H1 (cell line): ENCODE measurements at regions not wholly inside any gene's neighbourhood (a gene's known extent, or its start where the extent isn't known, plus 50 kb on each side); places are given as distances from the start of the nearest gene placed in this dataset.

Experiments
- CTCF ChIA-PET: fragments of 300-600 bp; sonication (Branson Sonifier 250); formaldehyde crosslinking; loops from one replicate; lab custom pipeline; 2021; ENCODE audit not compliant: partially characterized antibody; lab: Charles Lee
- POLR2A ChIA-PET: fragments of 300-600 bp; sonication (Branson Sonifier 250); formaldehyde crosslinking; loops from one replicate; lab custom pipeline; 2021; ENCODE audit warnings: inconsistent platforms; ENCODE audit not compliant: partially characterized antibody; lab: Charles Lee
- DNase-seq, 2 experiments: peaks; one replicate each; pipeline versions ENCODE4 v3.0.0 to v3.0.0-alpha.2; 2010 to 2022; ENCODE audit warnings: low spot score in 2 of 2, low read depth in 1 of 2, mixed read lengths in 1 of 2
- FAIRE-seq: peaks from 2 replicates; lab custom pipeline; 2011; peaks lifted over from hg19 to GRCh38; lab: Jason Lieb, UNC
- H2AFZ ChIP-seq: 2 replicates; pipeline ENCODE4 v1.8.1; 2012; ENCODE audit warnings: low read length, inconsistent platforms
- H2AK5ac ChIP-seq: 2 replicates; pipeline ENCODE4 v1.6.1; 2013; ENCODE audit warnings: low read depth, low read length
- H2BK120ac ChIP-seq: replicated peaks from 2 replicates; pipeline ENCODE3; 2013; ENCODE audit warnings: low read depth, low read length, inconsistent platforms
- H2BK12ac ChIP-seq: 2 replicates; pipeline ENCODE4 v1.6.1; 2013; ENCODE audit warnings: low read depth, low read length
- H2BK15ac ChIP-seq: 2 replicates; pipeline ENCODE4 v1.6.1; 2013; ENCODE audit warnings: low read length
- H2BK20ac ChIP-seq: 2 replicates; pipeline ENCODE4 v1.6.1; 2013; ENCODE audit warnings: low read length
- H2BK5ac ChIP-seq: 2 replicates; pipeline ENCODE4 v1.6.1; 2013; ENCODE audit warnings: low read depth, low read length
- H3K14ac ChIP-seq: 2 replicates; pipeline ENCODE4 v1.6.1; 2013; ENCODE audit warnings: inconsistent platforms; ENCODE audit not compliant: insufficient read length
- H3K18ac ChIP-seq: 2 replicates; pipeline ENCODE4 v1.6.1; 2013; ENCODE audit warnings: low read length; ENCODE audit errors: extremely low read depth
- H3K23ac ChIP-seq: 2 replicates; pipeline ENCODE4 v1.6.1; 2013; ENCODE audit warnings: inconsistent platforms; ENCODE audit not compliant: insufficient read length
- H3K23me2 ChIP-seq: 2 replicates; pipeline ENCODE4 v1.6.1; 2013; ENCODE audit warnings: low read depth, low read length
- H3K27ac ChIP-seq: 2 replicates; pipeline ENCODE4 v1.6.1; 2011; ENCODE audit warnings: low read depth, low read length, inconsistent platforms
- H3K27me3 ChIP-seq, 4 experiments: replicated peaks in 1 of 4; 1 replicate in 1 of 4; 2 replicates in 3 of 4; pipeline versions ENCODE4 v1.6.1 to v1.8.1; 2011 to 2013; ENCODE audit warnings: low read length in 3 of 4, mild to moderate bottlenecking in 3 of 4, inconsistent platforms in 2 of 4, mixed read lengths in 2 of 4, moderate library complexity in 1 of 4; ENCODE audit not compliant: control insufficient read depth in 3 of 4, insufficient read depth in 3 of 4; ENCODE audit errors: extremely low read depth in 1 of 4
- H3K36me3 ChIP-seq, 4 experiments: 2 replicates each; pipeline versions ENCODE4 v1.6.1 to v1.8.1; 2011 to 2013; ENCODE audit warnings: mild to moderate bottlenecking in 4 of 4, low read length in 3 of 4, moderate library complexity in 2 of 4, control low read depth in 1 of 4, inconsistent platforms in 1 of 4; ENCODE audit not compliant: insufficient read depth in 4 of 4, control insufficient read depth in 2 of 4
- H3K4ac ChIP-seq: replicated peaks from 2 replicates; pipeline ENCODE3; 2013; ENCODE audit warnings: low read length, low read depth, mixed read lengths, inconsistent platforms; ENCODE audit not compliant: insufficient read length
- H3K4me1 ChIP-seq, 4 experiments: replicated peaks in 1 of 4; 1 replicate in 1 of 4; 2 replicates in 3 of 4; pipeline versions ENCODE4 v1.6.1 to v1.8.1; 2011 to 2013; ENCODE audit warnings: low read length in 3 of 4, inconsistent platforms in 2 of 4, mixed read lengths in 1 of 4; ENCODE audit not compliant: insufficient read depth in 4 of 4, control insufficient read depth in 3 of 4
- H3K4me2 ChIP-seq, 2 experiments: 2 replicates each; pipeline versions ENCODE4 v1.6.1 to v1.8.1; 2011 to 2013; ENCODE audit warnings: low read depth in 2 of 2, low read length in 2 of 2, control low read depth in 1 of 2, inconsistent platforms in 1 of 2, mild to moderate bottlenecking in 1 of 2; ENCODE audit not compliant: insufficient read depth in 1 of 2
- H3K4me3 ChIP-seq, 4 experiments: fragments of 200-600, 300-600 bp in 1 of 4; sonication (generic), shearing (Covaris generic), sonication (Bioruptor Twin) in 1 of 4; 2 replicates each; pipeline versions ENCODE4 v1.5.1 to v1.8.1; 2011 to 2016; ENCODE audit warnings: low read length in 4 of 4, low read depth in 3 of 4, control low read depth in 2 of 4, inconsistent platforms in 2 of 4, mild to moderate bottlenecking in 2 of 4, mixed read lengths in 1 of 4, moderate library complexity in 1 of 4; ENCODE audit not compliant: insufficient read depth in 2 of 4; ENCODE audit errors: extremely low read depth in 1 of 4
- H3K56ac ChIP-seq: replicated peaks from 2 replicates; pipeline ENCODE3; 2013; ENCODE audit warnings: low read depth, mild to moderate bottlenecking, mixed read lengths, low read length, inconsistent platforms; ENCODE audit not compliant: insufficient read length
- H3K79me1 ChIP-seq: 2 replicates; pipeline ENCODE4 v1.6.1; 2013; ENCODE audit warnings: low read depth, low read length, control low read depth
- H3K79me2 ChIP-seq, 2 experiments: 2 replicates each; pipeline versions ENCODE4 v1.6.1 to v1.8.1; 2012 to 2013; ENCODE audit warnings: low read length in 2 of 2, mild to moderate bottlenecking in 2 of 2, inconsistent platforms in 1 of 2; ENCODE audit not compliant: insufficient read depth in 2 of 2, control insufficient read depth in 1 of 2
- H3K9ac ChIP-seq, 4 experiments: replicated peaks in 1 of 4; 1 replicate in 1 of 4; 2 replicates in 3 of 4; pipeline versions ENCODE4 v1.6.1 to v1.8.1; 2011 to 2013; ENCODE audit warnings: low read depth in 3 of 4, low read length in 3 of 4, control low read depth in 2 of 4, mild to moderate bottlenecking in 2 of 4, moderate library complexity in 2 of 4, inconsistent platforms in 1 of 4; ENCODE audit errors: extremely low read depth in 1 of 4
- H3K9me3 ChIP-seq, 2 experiments: 2 replicates each; pipeline versions ENCODE4 v1.6.1 to v1.8.1; 2012 to 2013; ENCODE audit warnings: mild to moderate bottlenecking in 2 of 2, moderate library complexity in 2 of 2, control low read depth in 1 of 2, inconsistent platforms in 1 of 2, low read depth in 1 of 2, low read length in 1 of 2, mixed read lengths in 1 of 2; ENCODE audit not compliant: insufficient read depth in 2 of 2
- H4K20me1 ChIP-seq, 2 experiments: replicated peaks in 1 of 2; 2 replicates each; pipeline versions ENCODE3 to v1.8.1; 2011 to 2013; ENCODE audit warnings: inconsistent platforms in 2 of 2, low read length in 2 of 2, mild to moderate bottlenecking in 1 of 2; ENCODE audit not compliant: insufficient read depth in 2 of 2, control insufficient read depth in 1 of 2
- H4K5ac ChIP-seq: 2 replicates; pipeline ENCODE4 v1.6.1; 2013; ENCODE audit warnings: low read length, low read depth, mixed read lengths, inconsistent platforms; ENCODE audit not compliant: insufficient read length
- H4K8ac ChIP-seq: 2 replicates; pipeline ENCODE4 v1.8.0; 2013; ENCODE audit warnings: mild to moderate bottlenecking, moderate library complexity, low read length, inconsistent platforms; ENCODE audit not compliant: insufficient read depth; ENCODE audit errors: extremely low read depth
- H4K91ac ChIP-seq: replicated peaks from 2 replicates; pipeline ENCODE3; 2013; ENCODE audit warnings: low read length, mixed read lengths, inconsistent platforms; ENCODE audit not compliant: insufficient read length
- CHD1 ChIP-seq: IDR thresholded peaks from 2 replicates; pipeline ENCODE4 v1.6.1; 2012; ENCODE audit warnings: low read depth, low read length, improper control_type of control experiment
- EZH2 ChIP-seq: fragments of 200-600 bp; sonication (generic); IDR thresholded peaks from 2 replicates; pipeline ENCODE4 v1.7.1; 2012; ENCODE audit warnings: low read depth, mild to moderate bottlenecking, moderate library complexity, low read length, inconsistent platforms; ENCODE audit not compliant: severe bottlenecking
- KDM5A ChIP-seq: fragments of 200-600 bp; IDR thresholded peaks from 2 replicates; pipeline ENCODE4 v1.7.1; 2012; ENCODE audit warnings: mild to moderate bottlenecking, low read length, inconsistent platforms, mixed read lengths
- POLR2AphosphoS5 ChIP-seq: IDR thresholded peaks from 2 replicates; pipeline ENCODE4 v1.6.1; 2011; ENCODE audit warnings: low read depth, low read length
- WGBS, 2 experiments: shearing (Covaris generic) in 1 of 2; methylation state at CpG; one replicate each; pipeline versions ENCODE4 v1.1.6 to v1.1.7; 2013 to 2015; ENCODE audit warnings: low lambda C conversion rate in 2 of 2, mixed read lengths in 2 of 2, inconsistent platforms in 1 of 2, low coverage in 1 of 2, missing lambda C conversion rate in 1 of 2; ENCODE audit not compliant: insufficient replicate concordance in 2 of 2, insufficient coverage in 1 of 2, insufficient read length in 1 of 2; ENCODE audit errors: extremely low coverage in 1 of 2, missing lambda C conversion rate in 1 of 2; 5-methylcytosine and 5-hydroxymethylcytosine counted together

GRCh38 chr2:207324001-207324400, 158.3 kb upstream of the KLF7 start:
- POLR2A ChIA-PET = no interaction called here
- WGBS, 2 experiments = 92% methylated on average over 1 of the region's 1 CpG; no CpG with 5 or more reads in 1 of the 2 experiments
- Histone ChIP-seq H2AFZ (no peak overlapping the region), H3K79me2 (no peaks in the 10 kb centered on the region), H3K56ac (no peak overlapping the region), H3K4me3 (no peak overlapping the region), H4K5ac (no peak overlapping the region), H2BK12ac (no peak overlapping the region), H3K4me2 (no peak overlapping the region), H3K36me3 (no peaks in the 10 kb centered on the region), H2BK5ac (no peak overlapping the region), H3K9me3 (no peaks in the 10 kb centered on the region), H3K14ac (no peak overlapping the region), H4K91ac (no peak overlapping the region), H3K23me2 (no peaks in the 10 kb centered on the region), H2BK15ac (no peak overlapping the region), H2BK120ac (no peak overlapping the region), H3K18ac (no peak overlapping the region), H2AK5ac (no peak overlapping the region), H3K9ac (no peak overlapping the region), H3K4ac (no peak overlapping the region), H3K23ac (no peak overlapping the region), H4K20me1 (no peaks in the 10 kb centered on the region), H4K8ac (no peak overlapping the region), H3K27me3 (no peaks in the 10 kb centered on the region), H3K27ac (no peak overlapping the region), H2BK20ac (no peak overlapping the region), H3K79me1 (no peaks in the 10 kb centered on the region), H3K4me1 (no peaks in the 10 kb centered on the region)
- TF ChIP-seq CHD1 (no peak), EZH2 (no peak), POLR2AphosphoS5 (no peak), KDM5A (no peak)
- DNase-seq (no peak), FAIRE-seq (no peak)
- CTCF ChIA-PET = interaction anchor here (0.7 to 1.2 kb wide), 3 partner anchors 84 to 819 kb away, joined by 3 read pairs; no protein-coding TSS in a partner anchor
